Activated CD8-positive, alpha-beta memory T cell treated with anti-CD3 and anti-CD28 coated beads, Interleukin-2, amount 10 ng/mL, durations not matched to agents 7 days and 5 days (primary cell): ENCODE measurements at regions not wholly inside any gene's neighbourhood (a gene's known extent, or its start where the extent isn't known, plus 50 kb on each side); places are given as distances from the start of the nearest gene placed in this dataset.
"Not testable (repeated sequence)": the region's sequence is repeated elsewhere in the genome, so short reads cannot be mapped to it uniquely, and the experiment has no call there.

Source experiments
- ATAC-seq: fragments of 150-1000 bp; cut with Tn5 transposase; one replicate; pipeline ENCODE4 v1.10.0; 2021; ENCODE audit warnings: moderate library complexity
- CTCF ChIA-PET: fragments of 350-600 bp; sonication (Branson Sonifier 250); formaldehyde crosslinking; loops from one replicate; lab custom pipeline; 2021; ENCODE audit warnings: antibody characterized with exemption; lab: Charles Lee
- DNase-seq: peaks from one replicate; pipeline ENCODE4 v3.0.0-alpha.2; 2020
- H3K27ac Mint-ChIP-seq: one replicate; pipeline ENCODE4 v1.8.0; 2021; ENCODE audit warnings: mild to moderate bottlenecking, mixed read lengths
- H3K27me3 Mint-ChIP-seq: one replicate; pipeline ENCODE4 v1.8.0; 2021; ENCODE audit warnings: mixed read lengths
- H3K36me3 Mint-ChIP-seq: one replicate; pipeline ENCODE4 v1.8.0; 2021; ENCODE audit warnings: mild to moderate bottlenecking, mixed read lengths
- H3K4me1 Mint-ChIP-seq: one replicate; pipeline ENCODE4 v1.8.0; 2021; ENCODE audit warnings: mixed read lengths
- H3K4me3 Mint-ChIP-seq: one replicate; pipeline ENCODE4 v1.8.0; 2021; ENCODE audit warnings: mild to moderate bottlenecking, moderate library complexity, mixed read lengths
- H3K9me3 Mint-ChIP-seq: one replicate; pipeline ENCODE4 v1.8.0; 2022; ENCODE audit warnings: low read depth, mixed read lengths

DNA sequence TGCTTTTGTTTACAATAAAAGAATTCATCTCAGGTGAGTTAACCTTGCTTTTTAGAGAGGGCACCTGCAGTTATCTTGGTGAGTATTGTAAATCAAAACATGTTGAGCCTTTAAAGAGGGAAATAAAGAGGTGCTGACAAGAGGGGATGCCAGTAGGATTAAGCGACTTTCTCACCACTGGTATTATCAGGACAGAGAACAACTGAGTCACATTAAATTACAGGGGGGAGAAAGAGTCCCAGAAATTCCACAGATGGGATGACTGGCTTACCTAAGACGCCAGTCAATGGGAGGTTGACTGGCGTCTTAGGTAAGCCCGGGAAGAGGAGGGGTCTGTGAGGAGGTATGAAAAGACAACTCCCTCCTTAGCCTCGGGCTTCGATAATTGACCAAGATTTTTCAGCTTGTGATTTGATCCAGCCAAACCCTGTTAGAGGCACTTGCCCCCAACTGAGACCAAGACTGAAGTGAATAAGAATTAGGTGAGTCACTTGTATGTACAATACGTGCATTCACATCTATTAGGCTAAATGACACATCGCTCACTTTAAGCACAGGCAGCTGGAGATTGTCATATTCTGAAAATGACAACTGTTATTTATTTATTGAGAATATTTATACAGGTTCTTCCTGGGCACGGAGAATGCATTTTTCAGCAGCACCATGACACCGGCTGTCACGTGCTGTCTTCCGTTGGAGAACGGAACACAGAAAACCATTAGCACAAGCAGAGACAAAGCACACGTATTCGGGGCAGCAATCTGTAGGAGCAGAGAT, 117.6 kb downstream of the SEM1 start:
- H3K27ac Mint-ChIP-seq = no peak overlapping the region
- H3K4me1 Mint-ChIP-seq = peaks cover 2% of the 10 kb centered on the region
- no peak for DNase-seq
- H3K4me3 Mint-ChIP-seq = no peak overlapping the region
- H3K36me3 Mint-ChIP-seq = no peaks in the 10 kb centered on the region
- peaks cover 28% of the 10 kb centered on the region for H3K27me3 Mint-ChIP-seq
- CTCF ChIA-PET = no interaction called here
- no peaks in the 10 kb centered on the region for H3K9me3 Mint-ChIP-seq
- no peak for ATAC-seq

- H3K4me3 Mint-ChIP-seq = no peak overlapping the region
- CTCF ChIA-PET = no interaction called here
- H3K9me3 Mint-ChIP-seq = no peaks in the 10 kb centered on the region
- H3K36me3 Mint-ChIP-seq = no peaks in the 10 kb centered on the region
- peaks cover 2% of the 10 kb centered on the region for H3K4me1 Mint-ChIP-seq
- H3K27ac Mint-ChIP-seq = no peak overlapping the region
- H3K27me3 Mint-ChIP-seq = peaks cover 23% of the 10 kb centered on the region
- ATAC-seq (no peak), DNase-seq (no peak)
Measured at GRCh38 chr7:96591159-96591899, 118.3 kb downstream of the SEM1 start.

- H3K4me3 Mint-ChIP-seq = no peak overlapping the region
- CTCF ChIA-PET = no interaction called here
- ATAC-seq = no peak
Measured at GRCh38 chr7:96589038-96589437, 120.6 kb downstream of the SEM1 start.

GRCh38 chr7:96579119-96579518, 130.5 kb downstream of the SEM1 start:
- ATAC-seq (no peak), DNase-seq (no peak)
- Mint-ChIP-seq H3K27ac (no peak overlapping the region), H3K4me3 (no peak overlapping the region), H3K4me1 (no peaks in the 10 kb centered on the region), H3K9me3 (peaks cover 2% of the 10 kb centered on the region), H3K27me3 (peaks cover 3% of the 10 kb centered on the region), H3K36me3 (no peaks in the 10 kb centered on the region)
- CTCF ChIA-PET = no interaction called here

More at GRCh38 chr7:96589038-96589437, 120.6 kb downstream of the SEM1 start:
- Mint-ChIP-seq H3K9me3 (no peaks in the 10 kb centered on the region), H3K36me3 (no peaks in the 10 kb centered on the region), H3K27ac (no peak overlapping the region), H3K4me1 (peaks cover 2% of the 10 kb centered on the region), H3K27me3 (peaks cover 16% of the 10 kb centered on the region)
- DNase-seq = no peak

DNA sequence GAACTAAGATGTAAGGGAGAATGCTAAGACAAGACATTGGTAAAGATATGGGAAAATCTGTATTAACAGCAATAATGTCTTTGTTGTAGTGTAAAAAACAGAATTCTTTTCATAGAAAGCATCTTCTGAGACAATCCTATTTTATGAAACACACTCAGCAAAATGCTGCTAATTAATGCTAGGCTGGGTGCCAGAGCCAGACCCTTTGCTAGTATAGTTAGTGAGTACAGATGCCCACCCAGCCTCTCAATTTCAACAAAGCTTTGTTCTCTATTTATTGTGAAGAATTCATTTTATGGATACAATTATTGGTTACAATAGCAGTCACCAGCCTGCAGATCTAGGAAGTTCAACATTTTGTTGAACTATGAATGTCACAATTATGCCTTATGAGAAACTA, 131.0 kb downstream of the SEM1 start:
- no peak for ATAC-seq
- Mint-ChIP-seq H3K27me3 (peaks cover 3% of the 10 kb centered on the region), H3K9me3 (peaks cover 2% of the 10 kb centered on the region), H3K4me3 (no peak overlapping the region), H3K27ac (no peak overlapping the region), H3K4me1 (no peaks in the 10 kb centered on the region), H3K36me3 (no peaks in the 10 kb centered on the region)
- CTCF ChIA-PET = no interaction called here
- DNase-seq = no peak

- H3K4me3 Mint-ChIP-seq = no peak overlapping the region
- H3K36me3 Mint-ChIP-seq = no peaks in the 10 kb centered on the region
- no peaks in the 10 kb centered on the region for H3K4me1 Mint-ChIP-seq
- H3K9me3 Mint-ChIP-seq = no peaks in the 10 kb centered on the region
- no peak for DNase-seq
- ATAC-seq = no peak
- CTCF ChIA-PET = no interaction called here
- H3K27me3 Mint-ChIP-seq = peaks cover 12% of the 10 kb centered on the region
- no peak overlapping the region for H3K27ac Mint-ChIP-seq
Measured at GRCh38 chr7:96563409-96563808, 146.2 kb downstream of the SEM1 start.

DNA sequence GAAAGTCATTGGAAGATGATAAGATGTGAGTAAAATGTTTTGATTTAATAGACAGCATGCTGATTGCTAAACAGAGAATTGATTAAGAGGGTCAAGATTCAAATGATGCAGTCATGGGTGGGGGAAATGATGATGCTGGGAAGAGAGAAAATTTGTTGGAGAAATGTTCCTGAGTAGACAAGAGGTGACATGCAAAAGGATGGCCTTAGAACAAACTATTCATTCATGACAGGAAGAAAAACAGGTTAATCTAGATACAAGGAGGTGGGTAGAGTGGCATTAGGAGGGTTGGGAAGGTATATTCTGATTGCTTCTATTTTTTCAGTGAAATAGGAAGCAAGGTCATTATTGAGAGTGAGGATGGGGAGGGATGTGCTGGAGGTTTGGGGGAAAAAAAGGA, 146.7 kb downstream of the SEM1 start:
- CTCF ChIA-PET = no interaction called here
- H3K27me3 Mint-ChIP-seq = peaks cover 12% of the 10 kb centered on the region
- no peaks in the 10 kb centered on the region for H3K36me3 Mint-ChIP-seq
- H3K9me3 Mint-ChIP-seq = no peaks in the 10 kb centered on the region
- ATAC-seq = no peak
- no peak overlapping the region for H3K4me3 Mint-ChIP-seq
- no peaks in the 10 kb centered on the region for H3K4me1 Mint-ChIP-seq
- DNase-seq = no peak
- no peak overlapping the region for H3K27ac Mint-ChIP-seq

GRCh38 chr7:96562458-96562857, 147.2 kb downstream of the SEM1 start:
- Mint-ChIP-seq H3K9me3 (no peaks in the 10 kb centered on the region), H3K36me3 (no peaks in the 10 kb centered on the region), H3K27me3 (peaks cover 9% of the 10 kb centered on the region), H3K4me3 (no peak overlapping the region), H3K4me1 (no peaks in the 10 kb centered on the region), H3K27ac (no peak overlapping the region)
- no peak for DNase-seq
- no peak for ATAC-seq
- CTCF ChIA-PET = no interaction called here

DNA sequence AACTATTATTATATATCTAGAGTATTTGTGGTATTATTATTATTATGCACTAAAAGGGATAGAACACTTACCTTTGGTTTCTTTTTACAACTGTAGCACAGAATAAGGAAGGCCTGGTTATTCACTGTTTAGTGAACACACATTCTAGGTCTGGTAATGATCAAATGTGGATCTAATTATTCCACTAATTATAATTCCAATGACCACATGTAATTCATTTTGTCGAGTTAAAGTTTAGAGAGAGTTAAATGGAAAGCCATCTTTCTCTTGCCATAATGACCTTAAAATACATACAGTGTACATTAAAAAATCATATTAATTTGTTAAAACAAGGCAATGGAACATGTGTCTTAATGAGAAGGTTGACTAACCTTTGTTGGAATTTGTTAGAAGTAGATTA, 147.8 kb downstream of the SEM1 start:
- Mint-ChIP-seq H3K27ac (no peak overlapping the region), H3K9me3 (no peaks in the 10 kb centered on the region), H3K4me1 (no peaks in the 10 kb centered on the region), H3K27me3 (peaks cover 9% of the 10 kb centered on the region), H3K36me3 (no peaks in the 10 kb centered on the region), H3K4me3 (no peak overlapping the region)
- DNase-seq (no peak), ATAC-seq (no peak)
- CTCF ChIA-PET = no interaction called here

- Mint-ChIP-seq H3K27me3 (peaks cover 4% of the 10 kb centered on the region), H3K4me3 (no peak overlapping the region), H3K36me3 (no peaks in the 10 kb centered on the region), H3K9me3 (no peaks in the 10 kb centered on the region), H3K27ac (no peak overlapping the region), H3K4me1 (no peaks in the 10 kb centered on the region)
- DNase-seq = no peak
- CTCF ChIA-PET = no interaction called here
- ATAC-seq = no peak
Measured at GRCh38 chr7:96558530-96558929, 151.1 kb downstream of the SEM1 start.

DNA sequence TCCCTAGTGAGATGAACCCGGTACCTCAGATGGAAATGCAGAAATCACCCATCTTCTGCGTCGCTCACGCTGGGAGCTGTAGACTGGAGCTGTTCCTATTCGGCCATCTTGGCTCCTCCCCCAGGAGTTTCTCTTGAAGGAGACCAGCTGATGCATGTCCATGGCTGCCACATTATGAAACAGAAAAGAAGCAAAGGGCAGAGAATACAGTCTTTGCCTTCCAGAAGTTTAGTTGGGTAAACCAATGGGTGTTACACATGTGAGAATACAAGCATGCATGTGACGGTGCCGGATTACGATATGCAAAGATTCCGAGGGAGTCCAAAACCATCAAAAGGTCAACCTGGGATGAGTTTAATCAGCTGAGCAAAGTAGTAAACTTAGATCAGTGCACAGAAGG, 151.6 kb downstream of the SEM1 start:
- CTCF ChIA-PET = no interaction called here
- ATAC-seq = no peak
- H3K36me3 Mint-ChIP-seq = no peaks in the 10 kb centered on the region
- H3K4me1 Mint-ChIP-seq = no peaks in the 10 kb centered on the region
- H3K9me3 Mint-ChIP-seq = no peaks in the 10 kb centered on the region
- no peak overlapping the region for H3K4me3 Mint-ChIP-seq
- DNase-seq = no peak
- H3K27ac Mint-ChIP-seq = no peak overlapping the region
- H3K27me3 Mint-ChIP-seq = peaks cover 3% of the 10 kb centered on the region

DNA sequence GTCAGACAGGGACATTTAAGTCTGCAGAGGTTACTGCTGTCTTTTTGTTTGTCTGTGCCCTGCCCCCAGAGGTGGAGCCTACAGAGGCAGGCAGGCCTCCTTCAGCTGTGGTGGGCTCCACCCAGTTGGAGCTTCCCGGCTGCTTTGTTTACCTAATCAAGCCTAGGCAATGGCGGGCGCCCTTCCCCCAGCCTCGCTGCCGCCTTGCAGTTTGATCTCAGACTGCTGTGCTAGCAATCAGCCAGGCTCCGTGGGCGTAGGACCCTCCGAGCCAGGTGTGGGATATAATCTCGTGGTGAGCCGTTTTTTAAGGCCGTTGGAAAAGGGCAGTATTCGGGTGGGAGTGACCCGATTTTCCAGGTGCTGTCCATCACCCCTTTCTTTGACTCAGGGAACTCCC, 152.0 kb downstream of the SEM1 start:
- H3K4me3 Mint-ChIP-seq, H3K36me3 Mint-ChIP-seq, H3K27me3 Mint-ChIP-seq, ATAC-seq, H3K27ac Mint-ChIP-seq, CTCF ChIA-PET, H3K9me3 Mint-ChIP-seq, H3K4me1 Mint-ChIP-seq, DNase-seq: not testable (repeated sequence)

GRCh38 chr7:96548664-96549063, 161.0 kb downstream of the SEM1 start:
- ATAC-seq (no peak), DNase-seq (no peak)
- Mint-ChIP-seq H3K9me3 (no peaks in the 10 kb centered on the region), H3K27ac (no peak overlapping the region), H3K36me3 (no peaks in the 10 kb centered on the region), H3K4me3 (no peak overlapping the region), H3K27me3 (no peaks in the 10 kb centered on the region), H3K4me1 (no peaks in the 10 kb centered on the region)
- CTCF ChIA-PET = no interaction called here

DNA sequence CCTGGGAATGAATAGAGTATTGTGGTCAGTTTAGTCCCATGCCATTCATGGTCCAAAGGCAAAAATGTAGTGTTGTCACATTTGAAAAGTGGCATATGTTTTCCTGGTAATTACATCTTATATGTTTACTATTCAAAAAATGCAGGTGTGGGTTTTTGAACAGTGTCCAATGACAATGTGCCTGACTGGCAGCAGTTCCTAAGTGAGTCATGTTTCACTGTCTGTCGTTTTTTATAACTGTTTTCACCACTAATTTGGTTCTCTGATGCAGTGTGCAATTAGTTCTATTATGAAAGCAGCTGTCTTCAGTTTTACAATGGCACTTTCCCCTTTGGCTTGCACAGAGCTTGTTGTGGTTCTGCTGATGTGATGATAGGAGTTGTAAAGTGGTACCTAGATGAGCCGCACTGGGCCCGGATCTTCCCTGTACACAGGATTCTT, 162.3 kb downstream of the SEM1 start:
- DNase-seq = no peak
- Mint-ChIP-seq H3K4me3 (no peak overlapping the region), H3K36me3 (no peaks in the 10 kb centered on the region), H3K27ac (no peak overlapping the region), H3K4me1 (no peaks in the 10 kb centered on the region), H3K9me3 (no peaks in the 10 kb centered on the region), H3K27me3 (no peaks in the 10 kb centered on the region)
- no peak for ATAC-seq
- CTCF ChIA-PET = no interaction called here
